Lung (tissue), 11 donors: ENCODE measurements at regions not wholly inside any gene's neighbourhood (a gene's known extent, or its start where the extent isn't known, plus 50 kb on each side); places are given as distances from the start of the nearest gene placed in this dataset.
A peak's percentile ranks its signal among the peaks of the same experiment; 100 is the strongest.

Experiments used
- ATAC-seq: fragments of 200-7000 bp; cut with Tn5 transposase; one replicate; pipeline ENCODE4 v1.9.1; 2020; ENCODE audit warnings: moderate number of reproducible peaks; ENCODE audit not compliant: insufficient read depth, low FRiP score
- DNase-seq, 3 donors: peaks; one replicate each; pipeline ENCODE4 v3.0.0-alpha.2; 2013 to 2017
- H3K27ac ChIP-seq, 2 donors: one replicate each; pipeline ENCODE4 v1.5.1; 2013; ENCODE audit warnings: mild to moderate bottlenecking in 2 of 2, moderate library complexity in 2 of 2, control low read depth in 1 of 2, inconsistent platforms in 1 of 2, low read depth in 1 of 2, low read length in 1 of 2
- H3K27me3 ChIP-seq, 3 donors: one replicate each; pipeline ENCODE4 v1.5.1; 2013; ENCODE audit warnings: low read length in 2 of 3; ENCODE audit not compliant: control insufficient read depth in 3 of 3, insufficient read depth in 3 of 3
- H3K36me3 ChIP-seq, 4 donors: one replicate each; pipeline ENCODE4 v1.5.1; 2013; ENCODE audit warnings: low read length in 4 of 4, mild to moderate bottlenecking in 1 of 4, moderate library complexity in 1 of 4; ENCODE audit not compliant: control insufficient read depth in 4 of 4, insufficient read depth in 4 of 4
- H3K4me1 ChIP-seq, 5 donors: one replicate each; pipeline ENCODE4 v1.5.1; 2013; ENCODE audit warnings: low read length in 5 of 5, mild to moderate bottlenecking in 2 of 5, moderate library complexity in 1 of 5; ENCODE audit not compliant: control insufficient read depth in 5 of 5, insufficient read depth in 5 of 5
- H3K4me3 ChIP-seq: one replicate; pipeline ENCODE4 v1.5.1; 2013; ENCODE audit warnings: mild to moderate bottlenecking, control low read depth, moderate library complexity
- H3K9ac ChIP-seq, 2 donors: one replicate each; pipeline ENCODE4 v1.5.1; 2013; ENCODE audit warnings: low read length in 2 of 2, control low read depth in 1 of 2; ENCODE audit not compliant: insufficient read depth in 1 of 2
- H3K9me3 ChIP-seq, 4 donors: one replicate each; pipeline ENCODE4 v1.5.1; 2013; ENCODE audit warnings: low read length in 3 of 4, mild to moderate bottlenecking in 1 of 4, moderate library complexity in 1 of 4; ENCODE audit not compliant: control insufficient read depth in 4 of 4, insufficient read depth in 3 of 4
- CTCF ChIP-seq: IDR thresholded peaks from 2 replicates; pipeline ENCODE4 v1.5.1; 2012; ENCODE audit warnings: mild to moderate bottlenecking; ENCODE audit errors: control extremely low read depth, extremely low read depth
- WGBS, 2 donors: extraction: QIAGEN DNeasy Blood & Tissue Kit; methylation state at CpG; one replicate each; pipeline ENCODE4 v1.1.7; 2013; 5-methylcytosine and 5-hydroxymethylcytosine counted together
- donor health status: control.
- donor health status: control.
- donor health status: Bipolar disorder and iron deficiency.
- donor health status: healthy.
- donor health status: DM: yes; HTN: yes; CAD: no.

- DNase-seq = no peak
- H3K4me3 ChIP-seq = no peak overlapping the region
- H3K27me3 ChIP-seq = no peaks in the 10 kb centered on the region
- H3K9me3 ChIP-seq = peaks cover 0 to 3% (median 0%) of the 10 kb centered on the region in 4 donors
- H3K27ac ChIP-seq = no peak overlapping the region
- H3K9ac ChIP-seq = no peak overlapping the region
- no peak for TF ChIP-seq CTCF
- H3K4me1 ChIP-seq = peaks cover 0 to 2% (median 0%) of the 10 kb centered on the region in 5 donors
- no peaks in the 10 kb centered on the region for H3K36me3 ChIP-seq
- ATAC-seq = no peak
These were observed 418.6 kb downstream of the FOXO1 start for GRCh38 chr13:40247845-40248244.

- WGBS, 2 donors = 85 to 88% methylated on average over 1 of the region's 1 CpG
- peaks cover 0 to 3% (median 0%) of the 10 kb centered on the region in 4 donors for H3K9me3 ChIP-seq
- no peak overlapping the region for H3K4me3 ChIP-seq
- DNase-seq = no peak
- peak overlapping the region in 1 of 2 donors; percentile 57 for H3K27ac ChIP-seq
- H3K27me3 ChIP-seq = no peaks in the 10 kb centered on the region
- TF ChIP-seq CTCF = no peak
- H3K4me1 ChIP-seq = peaks cover 0 to 7% (median 0%) of the 10 kb centered on the region in 5 donors
- no peak overlapping the region for H3K9ac ChIP-seq
- ATAC-seq = no peak
- H3K36me3 ChIP-seq = no peaks in the 10 kb centered on the region
These were observed 415.0 kb downstream of the FOXO1 start for GRCh38 chr13:40251343-40252032.

GRCh38 chr13:40252241-40252640, 414.2 kb downstream of the FOXO1 start:
- 89 to 99% methylated on average over 3 of the region's 3 CpGs for WGBS, 2 donors
- DNase-seq = no peak
- H3K4me1 ChIP-seq = peaks cover 0 to 7% (median 0%) of the 10 kb centered on the region in 5 donors
- peaks cover 0 to 3% (median 0%) of the 10 kb centered on the region in 4 donors for H3K9me3 ChIP-seq
- no peaks in the 10 kb centered on the region for H3K27me3 ChIP-seq
- no peaks in the 10 kb centered on the region for H3K36me3 ChIP-seq
- H3K4me3 ChIP-seq = no peak overlapping the region
- no peak for TF ChIP-seq CTCF
- H3K27ac ChIP-seq = no peak overlapping the region
- H3K9ac ChIP-seq = no peak overlapping the region
- no peak for ATAC-seq

GRCh38 chr13:40252676-40253075, 413.8 kb downstream of the FOXO1 start:
- ATAC-seq (no peak), DNase-seq (no peak)
- H3K27me3 ChIP-seq = no peaks in the 10 kb centered on the region
- no peak for TF ChIP-seq CTCF
- H3K27ac ChIP-seq = no peak overlapping the region
- H3K9me3 ChIP-seq = peaks cover 0 to 3% (median 0%) of the 10 kb centered on the region in 4 donors
- H3K4me3 ChIP-seq = no peak overlapping the region
- no peaks in the 10 kb centered on the region for H3K36me3 ChIP-seq
- H3K9ac ChIP-seq = no peak overlapping the region
- peaks cover 0 to 7% (median 0%) of the 10 kb centered on the region in 5 donors for H3K4me1 ChIP-seq
- 57 to 69% methylated on average over 3 of the region's 3 CpGs for WGBS, 2 donors
